A204.1 (cell line): ENCODE measurements at regions not wholly inside any gene's neighbourhood (a gene's known extent, or its start where the extent isn't known, plus 50 kb on each side); places are given as distances from the start of the nearest gene placed in this dataset.

Experiments
- FAIRE-seq: peaks from 2 replicates; lab custom pipeline; 2012; peaks lifted over from hg19 to GRCh38; lab: Jason Lieb, UNC

DNA sequence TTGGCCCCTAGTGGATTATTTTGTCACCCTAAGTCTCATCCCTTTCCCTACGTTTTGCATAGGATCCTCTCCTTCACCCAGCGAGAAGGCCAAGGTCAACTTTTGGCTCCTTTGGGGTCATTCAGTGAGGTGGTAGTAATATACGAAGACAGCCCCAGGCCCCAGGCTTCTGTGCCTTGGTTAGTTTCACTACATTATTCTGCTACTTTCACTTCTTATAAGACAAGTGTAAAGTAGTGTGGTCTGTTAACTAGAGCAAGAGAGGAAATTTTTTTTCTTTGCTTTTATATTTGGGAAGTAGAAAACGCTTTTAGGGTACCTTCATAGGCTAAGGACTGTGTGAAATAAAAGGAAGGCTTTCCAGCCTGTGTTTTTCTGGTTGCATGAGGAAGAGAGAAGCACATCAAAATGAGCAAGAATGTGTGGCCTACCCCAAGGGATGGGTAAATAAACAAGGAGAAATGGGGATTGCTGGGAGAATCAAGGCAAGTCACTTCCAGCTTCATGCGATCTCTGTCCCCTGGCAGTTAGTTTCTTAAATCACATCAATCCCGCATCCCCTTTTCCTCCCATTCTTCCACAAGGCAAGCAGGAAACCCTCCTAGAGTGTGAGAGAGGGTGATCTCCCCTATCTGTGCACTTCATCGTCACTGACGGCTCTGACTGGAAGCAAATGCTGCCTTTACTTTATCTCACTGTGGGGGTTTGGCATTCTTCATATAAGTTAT lies 677.0 kb upstream of the WWC1 start:
- FAIRE-seq: no peak

DNA sequence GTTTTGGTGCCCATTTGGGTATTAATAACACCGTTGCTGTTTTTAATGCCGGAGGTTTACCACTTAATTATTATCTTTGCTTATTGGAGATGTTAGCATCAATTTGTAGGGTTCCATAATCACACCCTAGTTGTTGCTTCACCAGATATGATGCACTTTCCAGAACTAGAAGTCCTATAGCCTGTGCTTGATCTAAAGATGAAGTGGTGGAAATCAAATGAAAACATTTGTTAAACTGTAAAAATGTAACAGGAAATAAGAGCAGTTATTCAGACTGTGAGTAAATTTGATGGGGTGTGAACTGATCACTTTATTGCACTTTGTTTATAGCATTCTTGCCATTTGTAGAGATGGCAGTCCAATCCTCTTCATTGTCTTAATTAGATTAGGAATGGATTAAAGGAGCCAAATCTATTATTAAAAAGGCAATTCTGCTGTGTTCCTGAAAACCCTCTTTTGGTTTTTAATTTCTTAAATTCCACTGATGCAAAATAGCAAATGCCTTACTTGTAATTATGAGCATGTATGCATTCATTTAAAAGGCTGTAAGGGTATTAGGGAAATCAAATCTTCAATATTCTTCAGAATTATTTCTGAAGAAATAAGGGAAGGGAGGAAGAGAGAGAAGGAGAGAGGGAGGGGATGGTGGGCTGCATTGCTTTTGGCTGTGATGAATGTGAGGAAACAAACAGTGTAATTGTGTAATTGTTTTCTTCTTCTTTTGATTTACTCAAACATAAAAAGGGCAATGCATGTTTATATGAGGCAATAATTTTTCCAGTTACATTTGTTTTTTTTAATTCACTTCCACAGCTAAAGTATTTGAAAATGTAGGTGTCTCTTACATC lies 675.2 kb upstream of the WWC1 start:
- no peak for FAIRE-seq

DNA sequence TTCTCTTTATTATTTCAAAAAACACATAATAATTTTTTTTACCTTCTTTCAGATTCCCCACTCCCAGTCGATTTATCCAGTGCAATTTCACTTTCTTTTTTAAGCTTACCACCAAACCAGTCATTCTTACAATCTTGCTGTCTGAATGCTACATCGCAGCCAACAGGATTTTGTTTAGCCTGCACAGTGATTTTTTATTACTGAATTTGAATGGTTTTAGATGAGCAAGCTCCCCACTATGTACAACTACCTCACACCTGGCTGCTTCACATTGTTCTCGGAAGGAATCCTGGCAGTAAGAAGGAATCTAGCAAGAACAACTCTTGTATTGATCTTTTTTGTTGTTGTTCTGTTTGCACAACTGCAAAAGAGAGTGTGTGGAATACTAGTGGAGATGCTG lies 668.1 kb upstream of the WWC1 start:
- FAIRE-seq: no peak

DNA sequence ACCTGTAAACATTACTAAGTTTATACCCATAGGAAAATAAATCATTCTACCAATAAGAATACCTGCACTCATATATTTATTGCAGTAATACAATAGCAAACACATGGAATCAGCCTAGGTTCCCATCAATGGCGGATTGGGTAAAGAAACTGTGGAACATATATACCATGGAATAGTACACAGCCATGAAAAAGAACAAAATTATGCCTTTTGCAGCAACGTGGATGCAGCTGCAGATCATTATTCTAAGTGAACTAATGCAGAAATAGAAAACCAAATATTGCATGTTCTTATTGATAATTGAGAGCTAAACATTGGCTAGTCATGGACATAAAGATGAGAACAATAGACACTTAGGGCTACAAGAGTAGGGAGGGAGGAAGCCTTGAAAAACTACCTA lies 667.4 kb upstream of the WWC1 start:
- no peak for FAIRE-seq

DNA sequence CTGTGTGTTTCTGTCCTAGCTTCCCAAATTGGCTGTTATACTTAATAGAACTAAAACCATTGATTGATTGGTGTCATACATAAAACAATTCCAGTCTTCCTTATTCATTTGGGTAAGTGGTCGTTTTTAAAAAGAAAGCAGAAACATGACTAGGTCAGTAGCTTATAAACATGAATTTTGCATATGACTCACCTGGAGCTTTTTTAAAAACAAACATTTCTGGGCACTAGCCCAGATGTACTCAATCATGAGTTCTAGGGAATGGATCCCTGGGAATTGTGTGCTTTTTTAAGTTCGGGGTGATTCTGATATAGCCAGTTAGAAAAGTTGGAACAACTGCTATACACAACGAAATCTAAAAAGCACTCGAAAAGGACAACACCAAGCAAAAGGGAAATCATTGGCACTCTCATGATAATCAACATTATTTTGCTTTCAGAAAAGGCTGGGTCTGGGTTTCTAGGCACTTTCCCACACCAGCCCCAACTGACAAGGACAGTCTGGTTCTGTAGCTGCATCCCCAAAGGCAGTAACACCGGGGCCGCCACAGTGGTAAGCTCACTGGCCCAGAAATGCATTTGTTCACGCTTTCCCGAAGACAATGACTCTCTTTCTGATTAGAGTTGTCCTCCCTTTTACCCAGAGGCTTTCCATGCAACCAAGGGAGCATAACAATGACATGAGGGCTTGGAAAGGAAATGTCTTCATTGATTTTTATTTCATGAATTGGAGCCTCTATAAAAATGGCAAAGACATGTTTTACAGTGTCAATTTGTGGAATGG lies 664.9 kb upstream of the WWC1 start:
- FAIRE-seq: no peak

DNA sequence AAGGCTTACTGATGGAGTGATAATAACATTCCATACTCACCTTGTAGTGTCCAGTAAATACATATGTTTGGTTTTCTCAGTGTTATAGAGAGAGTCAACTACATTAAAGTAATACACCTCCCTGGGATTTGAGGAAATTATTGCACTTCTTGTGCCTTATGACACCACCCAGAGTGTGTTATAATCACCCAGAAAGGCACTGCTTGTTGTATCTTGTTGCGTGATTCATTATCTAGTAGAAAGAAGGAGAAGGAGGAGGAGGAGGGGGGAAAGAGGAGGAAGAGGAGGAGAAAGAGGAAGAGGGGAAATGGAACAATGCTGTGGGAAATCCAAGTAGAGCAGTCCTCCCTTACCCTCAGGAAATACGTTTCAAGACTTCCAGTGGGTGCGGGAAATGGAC lies 661.8 kb upstream of the WWC1 start:
- no peak for FAIRE-seq

DNA sequence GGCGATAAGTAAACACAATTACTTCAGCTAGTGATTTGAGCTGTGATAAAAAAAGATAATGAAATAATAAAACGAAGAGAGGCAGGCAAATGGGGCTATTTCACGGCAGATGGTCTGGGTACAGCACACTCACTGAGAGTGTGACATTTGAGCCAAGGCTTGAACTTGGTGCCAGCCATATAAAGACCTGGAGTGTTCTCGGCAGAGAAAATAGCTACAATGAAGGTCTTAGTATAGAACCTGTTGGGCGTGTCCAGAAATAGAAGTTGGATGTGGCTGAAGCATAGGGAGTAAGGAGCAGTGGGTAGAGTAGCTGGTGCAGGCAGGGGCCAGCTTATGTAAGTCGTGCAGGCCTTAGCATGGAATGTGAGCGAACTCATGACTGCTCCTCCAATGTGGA lies 660.3 kb upstream of the WWC1 start:
- no peak for FAIRE-seq

DNA sequence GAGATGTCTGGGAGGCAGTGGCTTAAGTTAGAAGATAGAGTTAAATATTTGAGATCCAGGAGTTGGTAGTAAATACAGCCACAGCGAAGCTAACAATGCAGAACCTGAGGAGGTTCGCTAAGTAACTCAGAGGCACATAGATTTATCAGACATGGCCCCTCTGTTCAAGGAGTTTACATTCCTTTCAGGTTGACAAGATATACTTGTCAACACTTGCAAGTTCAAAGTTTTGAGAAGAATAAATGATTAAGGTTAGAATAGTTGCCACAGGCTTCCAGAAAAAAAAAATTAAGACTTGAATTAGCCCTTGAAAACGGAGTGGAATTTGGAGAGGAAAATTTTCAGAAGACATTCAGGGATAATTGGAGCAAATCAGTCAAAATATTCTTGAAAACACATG lies 658.3 kb upstream of the WWC1 start:
- no peak for FAIRE-seq

DNA sequence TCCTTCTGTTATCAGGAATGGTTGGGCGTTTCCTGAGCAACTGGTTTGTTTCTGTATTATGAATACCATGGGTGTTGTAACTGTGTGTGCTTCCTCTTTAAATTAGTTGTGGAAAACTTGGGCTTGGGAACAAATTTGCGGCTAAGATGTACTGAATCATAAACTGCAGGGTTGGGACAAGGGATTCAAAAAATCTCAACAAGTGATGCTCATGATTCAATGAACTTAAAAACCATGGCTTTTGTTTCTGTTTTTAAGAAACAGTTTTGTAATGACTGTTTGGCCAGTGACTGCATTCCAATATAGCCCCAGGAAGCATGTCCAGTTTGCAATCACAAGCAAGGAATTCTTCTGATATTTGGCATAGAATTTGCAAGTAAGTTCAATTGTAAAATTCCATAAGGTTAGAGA lies 657.5 kb upstream of the WWC1 start:
- FAIRE-seq: no peak

DNA sequence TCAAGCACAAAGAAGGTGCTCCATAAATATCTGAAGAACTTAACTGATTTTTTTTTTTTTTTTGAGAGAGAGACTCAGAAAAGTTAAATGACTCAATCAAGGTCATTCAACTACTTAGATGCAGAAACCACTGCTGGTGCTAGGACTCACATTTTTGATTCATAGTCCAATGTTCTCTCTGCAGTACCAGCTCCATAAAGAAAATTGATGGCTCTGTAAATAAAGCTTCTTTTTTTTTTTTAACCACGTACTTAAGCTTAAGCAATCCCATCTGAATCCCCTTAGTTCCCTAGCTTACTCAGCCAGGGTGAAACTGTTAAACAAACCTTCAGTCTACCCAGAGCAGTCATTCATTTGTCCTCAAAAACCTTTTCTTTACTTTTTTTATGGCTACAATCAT lies 657.0 kb upstream of the WWC1 start:
- FAIRE-seq: no peak

DNA sequence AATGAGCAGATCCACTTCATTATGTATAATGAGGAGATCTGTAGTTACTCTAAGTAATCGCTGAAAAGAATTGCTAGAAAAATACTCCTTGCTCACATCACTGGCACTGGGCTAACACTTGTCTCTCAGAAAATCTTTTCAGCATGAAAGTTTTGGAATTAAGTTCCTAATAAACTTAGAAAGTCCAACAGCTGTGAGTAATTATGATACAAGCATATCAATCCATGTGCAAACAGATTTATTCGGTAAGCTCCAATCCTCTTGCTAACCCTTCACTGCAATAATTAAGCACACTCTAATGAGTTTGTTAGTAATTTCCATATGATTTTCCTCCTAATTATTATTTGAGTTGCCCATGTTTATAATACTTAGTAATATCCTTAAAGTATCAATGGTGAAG lies 652.6 kb upstream of the WWC1 start:
- FAIRE-seq: no peak

DNA sequence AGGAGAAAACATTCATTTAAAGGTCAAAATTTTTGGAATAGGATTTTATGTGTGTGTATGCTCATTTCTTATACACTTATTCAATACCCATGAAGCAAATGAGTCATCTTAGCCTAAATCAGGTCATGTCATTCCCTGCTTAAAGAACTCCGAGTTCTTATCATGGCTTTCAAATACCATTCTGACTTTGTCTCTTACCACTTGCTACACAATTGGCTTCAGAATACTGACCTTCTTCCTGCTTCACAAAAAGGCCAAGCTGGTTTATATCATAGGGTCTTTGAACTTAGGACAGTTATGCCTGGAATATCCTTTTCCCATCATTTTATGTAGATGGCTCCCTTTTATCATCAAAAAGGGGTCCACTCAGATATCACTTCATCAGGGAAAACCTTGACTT lies 652.2 kb upstream of the WWC1 start:
- no peak for FAIRE-seq

DNA sequence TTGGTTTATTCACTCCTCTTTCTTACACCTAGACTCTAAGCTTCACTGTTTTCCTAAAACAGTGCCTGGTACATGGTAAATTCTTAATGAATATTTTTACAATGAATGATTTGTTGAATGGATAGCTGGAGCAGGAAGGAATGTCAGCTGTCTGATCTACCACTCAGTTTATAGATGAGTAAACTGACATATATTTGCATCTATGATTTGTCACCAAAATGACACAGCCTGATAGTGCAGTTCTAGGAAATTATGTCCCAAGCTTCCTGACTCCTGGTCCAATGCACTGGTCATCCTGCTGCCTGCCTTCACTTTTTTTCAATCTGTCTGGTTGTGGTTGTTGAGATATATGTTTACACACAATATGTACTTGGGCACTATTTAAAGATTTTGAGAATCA lies 651.7 kb upstream of the WWC1 start:
- FAIRE-seq: no peak

DNA sequence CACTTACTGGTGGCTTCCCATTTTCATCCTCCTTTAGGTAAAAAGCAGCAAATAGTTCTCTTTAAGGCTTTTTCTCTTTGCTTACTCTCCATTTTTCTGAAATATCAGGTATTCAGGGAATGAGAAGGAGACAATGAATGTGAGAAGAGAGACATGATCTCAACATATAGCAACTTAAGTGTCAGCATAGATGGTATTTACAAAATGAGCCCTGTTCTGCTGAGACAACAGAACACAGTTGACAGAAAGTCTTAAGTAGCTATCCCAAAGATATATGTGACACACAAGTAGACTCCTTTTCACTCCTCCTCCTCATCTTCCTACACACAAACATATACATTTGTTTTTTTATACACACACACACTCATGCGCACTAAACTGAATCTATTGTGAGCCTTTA lies 649.3 kb upstream of the WWC1 start:
- FAIRE-seq: no peak

DNA sequence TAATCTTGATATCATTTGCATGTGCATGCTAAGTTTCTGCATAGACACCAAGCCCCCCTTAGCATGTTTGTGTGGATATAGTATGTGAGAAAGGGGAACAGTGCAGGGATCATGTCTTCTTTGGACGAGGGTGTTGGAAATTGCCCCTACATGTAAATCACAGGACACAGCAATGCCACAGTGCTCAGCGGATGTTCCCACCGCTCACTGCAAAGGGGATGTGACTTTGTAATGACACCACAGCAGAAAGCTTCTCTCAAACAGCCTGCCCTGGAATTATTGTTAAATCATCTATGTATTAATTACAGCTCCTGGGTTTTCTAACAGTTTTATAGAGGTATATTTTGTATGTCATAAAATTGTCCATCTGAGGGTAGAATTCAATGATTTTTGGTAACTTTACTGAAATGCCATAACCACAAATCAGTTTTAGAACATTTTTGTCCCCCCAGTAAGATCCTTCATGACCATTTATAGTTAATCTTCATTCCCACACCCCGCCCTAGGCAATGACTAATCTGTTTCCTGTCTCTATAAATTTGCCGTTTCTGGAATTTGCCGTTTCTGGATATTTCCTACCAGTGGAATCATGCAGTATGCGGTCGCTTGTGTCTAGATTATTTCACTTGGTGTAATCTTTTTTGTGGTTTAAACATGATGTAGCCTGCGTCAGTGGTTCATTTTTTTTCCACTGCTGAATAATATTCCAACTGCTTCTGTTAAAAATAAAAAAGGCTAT lies 648.5 kb upstream of the WWC1 start:
- FAIRE-seq: no peak

DNA sequence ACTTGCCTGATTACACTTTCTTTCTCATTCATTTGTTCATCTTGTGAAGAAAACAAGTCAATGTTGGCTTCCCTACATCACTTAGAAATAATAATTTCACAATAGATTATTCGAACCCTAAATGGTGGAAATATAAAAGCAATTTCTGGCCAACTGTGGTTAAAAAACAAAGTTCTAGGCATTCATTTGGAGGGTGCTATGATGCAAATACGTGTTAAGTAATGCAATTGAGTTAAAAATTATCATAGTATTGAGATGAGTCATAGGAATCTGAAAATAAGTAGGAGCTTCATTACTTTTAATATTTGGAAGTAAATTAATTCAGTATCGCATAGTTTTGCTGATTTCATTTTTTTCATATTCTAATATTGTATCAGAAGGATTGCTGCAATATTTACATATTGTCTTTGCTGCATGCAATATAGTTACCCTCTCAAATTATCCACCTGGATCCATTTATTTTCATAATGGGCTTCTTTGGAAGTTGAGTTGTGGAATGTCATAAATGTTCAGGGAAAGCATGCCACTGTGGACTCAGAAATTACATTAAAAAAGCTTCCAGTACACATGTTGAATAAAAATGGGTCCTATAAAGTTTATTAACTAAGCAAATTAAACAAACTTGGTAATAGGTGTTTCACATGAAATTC lies 647.7 kb upstream of the WWC1 start:
- FAIRE-seq: no peak

DNA sequence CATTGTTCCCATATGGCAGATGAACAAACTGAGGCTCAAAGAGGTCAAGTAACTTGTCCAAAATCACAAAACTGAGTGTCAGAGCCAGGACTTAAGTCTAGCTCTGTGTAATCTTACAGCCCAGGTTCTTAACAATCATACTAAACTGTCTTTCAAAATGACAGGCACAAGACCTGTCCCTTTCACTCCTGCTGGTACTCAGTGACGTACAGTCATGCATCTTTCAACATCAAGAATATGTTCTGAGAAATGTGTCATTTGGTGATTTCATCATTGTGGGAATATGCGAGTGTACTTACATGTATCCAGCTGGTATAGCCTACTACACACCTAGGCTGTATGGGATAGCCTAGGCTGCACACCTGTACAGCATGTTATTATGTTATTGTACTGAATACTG lies 646.8 kb upstream of the WWC1 start:
- no peak for FAIRE-seq

DNA sequence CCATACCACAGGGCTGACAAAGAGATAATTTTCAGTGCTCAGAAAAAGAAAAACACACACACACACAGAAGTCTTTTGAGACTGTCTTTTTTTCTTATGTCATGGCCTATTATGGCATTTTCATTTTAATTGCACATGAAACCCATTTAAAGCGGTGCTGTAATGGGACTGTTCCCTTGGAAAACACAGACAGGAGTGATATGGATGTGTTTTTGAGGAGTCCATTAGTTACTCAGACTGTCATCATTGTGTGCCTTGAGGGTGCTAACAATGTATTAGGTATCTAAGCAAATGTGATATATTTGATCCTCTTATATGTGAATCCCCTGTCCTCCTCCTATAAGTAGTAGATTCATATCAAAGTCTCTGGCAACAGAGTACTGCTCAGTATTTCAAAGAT lies 642.0 kb upstream of the WWC1 start:
- no peak for FAIRE-seq

DNA sequence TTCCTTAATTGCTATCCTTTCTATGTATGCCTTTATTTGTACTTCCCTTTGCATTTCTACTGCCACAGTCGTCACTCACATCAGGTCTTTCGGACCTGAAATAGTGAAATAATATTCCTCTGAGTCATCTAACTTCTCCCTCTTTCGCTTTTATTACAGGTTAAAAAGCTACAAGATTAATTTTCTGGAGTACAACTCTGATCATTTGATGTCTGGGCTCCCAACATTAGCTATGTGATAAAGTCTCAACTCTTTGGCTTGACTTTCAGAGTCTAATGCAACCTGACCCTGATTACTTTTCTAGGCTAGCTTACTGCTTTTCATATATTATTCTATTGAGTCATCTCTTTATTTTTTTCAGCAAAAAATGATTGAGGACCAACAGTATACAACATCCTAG lies 638.8 kb upstream of the WWC1 start:
- no peak for FAIRE-seq

DNA sequence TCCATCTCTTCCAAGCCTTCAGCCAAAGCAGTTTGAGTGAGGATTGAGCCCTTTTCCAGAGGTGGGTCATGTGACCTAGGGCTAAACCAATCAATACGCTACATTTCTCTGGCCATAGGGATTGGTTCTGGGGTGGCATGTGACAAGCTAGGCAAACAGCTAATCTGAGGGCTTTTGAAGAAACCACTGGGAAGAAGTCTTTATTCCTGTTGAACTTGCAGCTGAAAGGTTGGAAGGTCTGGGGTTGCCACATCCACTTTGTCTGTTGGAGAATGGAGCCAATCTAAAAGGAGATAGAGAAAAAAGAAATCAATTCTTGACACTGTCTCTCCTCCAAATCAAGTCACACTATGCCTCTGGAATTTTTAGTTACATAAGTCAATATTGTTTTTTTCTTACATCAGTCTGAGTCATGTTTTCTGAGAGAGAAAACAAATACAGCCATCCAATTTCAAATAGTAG lies 637.8 kb upstream of the WWC1 start:
- FAIRE-seq: no peak

DNA sequence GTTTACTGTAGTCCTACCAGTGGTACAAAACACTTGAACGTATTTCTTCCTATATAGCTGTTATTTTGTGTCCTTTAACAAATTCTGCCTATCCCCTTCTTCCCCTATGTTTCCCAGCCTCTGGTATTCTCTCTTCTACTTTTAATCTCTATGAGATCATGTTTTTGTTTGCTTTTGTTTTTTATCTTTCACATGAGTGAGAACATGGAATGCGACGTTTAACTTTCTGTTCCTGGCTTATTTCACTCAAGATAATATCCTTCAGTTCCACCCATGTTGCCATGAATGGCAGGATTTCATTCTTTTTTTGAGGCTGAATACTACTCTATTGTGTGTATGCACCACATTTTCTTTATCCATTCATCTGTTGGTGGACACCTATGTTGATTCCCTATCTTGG lies 634.4 kb upstream of the WWC1 start:
- no peak for FAIRE-seq

DNA sequence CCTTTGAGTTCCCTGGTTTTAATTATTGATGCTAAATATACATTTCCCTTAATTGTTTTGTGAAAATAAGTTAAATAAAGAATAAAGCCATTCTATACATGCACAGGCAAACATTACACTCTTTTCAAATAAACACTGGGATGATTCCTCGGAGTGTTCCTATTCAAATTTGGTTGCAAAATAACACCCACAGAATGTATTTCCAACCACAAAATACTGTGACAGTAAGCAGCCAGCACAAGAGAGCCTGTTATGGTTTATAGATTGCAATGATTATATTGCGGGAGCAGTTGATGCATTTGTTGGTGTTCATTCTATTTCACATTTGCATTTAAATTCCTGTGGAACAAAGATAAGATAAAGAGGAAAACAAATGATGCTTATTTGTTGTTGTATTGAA lies 632.6 kb upstream of the WWC1 start:
- no peak for FAIRE-seq
